GM18526 (cell line): ENCODE measurements at regions not wholly inside any gene's neighbourhood (a gene's known extent, or its start where the extent isn't known, plus 50 kb on each side); places are given as distances from the start of the nearest gene placed in this dataset.

Source experiments
- POLR2A ChIP-seq: IDR thresholded peaks from 3 replicates; pipeline ENCODE4 v1.6.1; 2011; ENCODE audit not compliant: insufficient read length; ENCODE audit errors: extremely low read depth

- TF ChIP-seq POLR2A = no peak
Observed at GRCh38 chr16:86261379-86261778, 248.9 kb upstream of the FOXF1 start.

- TF ChIP-seq POLR2A = no peak
Observed at GRCh38 chr16:86270696-86271095, 239.6 kb upstream of the FOXF1 start.

- TF ChIP-seq POLR2A = no peak
Observed at GRCh38 chr16:86272744-86273143, 237.6 kb upstream of the FOXF1 start.

GRCh38 chr16:86277221-86277620 lies 233.1 kb upstream of the FOXF1 start:
- no peak for TF ChIP-seq POLR2A

GRCh38 chr16:86281421-86281820 lies 228.9 kb upstream of the FOXF1 start:
- TF ChIP-seq POLR2A = no peak

GRCh38 chr16:86283944-86284343 lies 226.4 kb upstream of the FOXF1 start:
- no peak for TF ChIP-seq POLR2A

- no peak for TF ChIP-seq POLR2A
Observed at GRCh38 chr16:86285421-86285820, 224.9 kb upstream of the FOXF1 start.

- TF ChIP-seq POLR2A = no peak
Observed at GRCh38 chr16:86285938-86286921, 224.1 kb upstream of the FOXF1 start.

GRCh38 chr16:86286991-86287663 lies 223.2 kb upstream of the FOXF1 start:
- no peak for TF ChIP-seq POLR2A

- no peak for TF ChIP-seq POLR2A
Observed at GRCh38 chr16:86287664-86288201, 222.6 kb upstream of the FOXF1 start.

- no peak for TF ChIP-seq POLR2A
Observed at GRCh38 chr16:86288716-86289294, 221.5 kb upstream of the FOXF1 start.

- no peak for TF ChIP-seq POLR2A
Observed at GRCh38 chr16:86289304-86289703, 221.0 kb upstream of the FOXF1 start.

GRCh38 chr16:86289907-86290306 lies 220.4 kb upstream of the FOXF1 start:
- no peak for TF ChIP-seq POLR2A

- no peak for TF ChIP-seq POLR2A
Observed at GRCh38 chr16:86291491-86291890, 218.8 kb upstream of the FOXF1 start.

GRCh38 chr16:86292171-86292775 lies 218.1 kb upstream of the FOXF1 start:
- no peak for TF ChIP-seq POLR2A
